HG03060 (cell line): ENCODE measurements at regions not wholly inside any gene's neighbourhood (a gene's known extent, or its start where the extent isn't known, plus 50 kb on each side); places are given as distances from the start of the nearest gene placed in this dataset.

ENCODE experiments used
- ATAC-seq: cut with Tn5 transposase; IDR thresholded peaks from one replicate; pipeline ENCODE4 v1.9.1; 2021; ENCODE audit warnings: low read depth, moderate number of reproducible peaks; ENCODE audit not compliant: unreplicated experiment

- no peak for ATAC-seq
These were observed 101.8 kb upstream of the ZMIZ1 start for GRCh38 chr10:78966844-78967488.

- no peak for ATAC-seq
These were observed 100.3 kb upstream of the ZMIZ1 start for GRCh38 chr10:78968300-78968942.

GRCh38 chr10:78968943-78969342 lies 99.8 kb upstream of the ZMIZ1 start:
- ATAC-seq, result no peak

GRCh38 chr10:78969719-78970118 lies 99.0 kb upstream of the ZMIZ1 start:
- no peak for ATAC-seq

GRCh38 chr10:78970261-78970660 lies 98.5 kb upstream of the ZMIZ1 start:
- ATAC-seq, result no peak

GRCh38 chr10:78971094-78971682 lies 97.6 kb upstream of the ZMIZ1 start:
- ATAC-seq, result no peak

- no peak for ATAC-seq
These were observed 96.4 kb upstream of the ZMIZ1 start for GRCh38 chr10:78972160-78972946.

GRCh38 chr10:78972947-78973900 lies 95.5 kb upstream of the ZMIZ1 start:
- ATAC-seq, result no peak

- ATAC-seq, result no peak
These were observed 94.7 kb upstream of the ZMIZ1 start for GRCh38 chr10:78973901-78974616.

GRCh38 chr10:78974617-78975317 lies 94.0 kb upstream of the ZMIZ1 start:
- ATAC-seq, result no peak

- no peak for ATAC-seq
These were observed 92.8 kb upstream of the ZMIZ1 start for GRCh38 chr10:78975926-78976325.

GRCh38 chr10:78976825-78977755 lies 91.7 kb upstream of the ZMIZ1 start:
- ATAC-seq, result no peak

GRCh38 chr10:78979938-78980337 lies 88.8 kb upstream of the ZMIZ1 start:
- ATAC-seq, result no peak

- no peak for ATAC-seq
These were observed 88.4 kb upstream of the ZMIZ1 start for GRCh38 chr10:78980354-78980753.

- no peak for ATAC-seq
These were observed 88.0 kb upstream of the ZMIZ1 start for GRCh38 chr10:78980815-78981214.

GRCh38 chr10:78981257-78981969 lies 87.4 kb upstream of the ZMIZ1 start:
- no peak for ATAC-seq

GRCh38 chr10:78981970-78982281 lies 86.8 kb upstream of the ZMIZ1 start:
- ATAC-seq, result no peak
